ENCODE measurements at regions not wholly inside any gene's neighbourhood (a gene's known extent, or its start where the extent isn't known, plus 50 kb on each side); places are given as distances from the start of the nearest gene placed in this dataset.

DNA sequence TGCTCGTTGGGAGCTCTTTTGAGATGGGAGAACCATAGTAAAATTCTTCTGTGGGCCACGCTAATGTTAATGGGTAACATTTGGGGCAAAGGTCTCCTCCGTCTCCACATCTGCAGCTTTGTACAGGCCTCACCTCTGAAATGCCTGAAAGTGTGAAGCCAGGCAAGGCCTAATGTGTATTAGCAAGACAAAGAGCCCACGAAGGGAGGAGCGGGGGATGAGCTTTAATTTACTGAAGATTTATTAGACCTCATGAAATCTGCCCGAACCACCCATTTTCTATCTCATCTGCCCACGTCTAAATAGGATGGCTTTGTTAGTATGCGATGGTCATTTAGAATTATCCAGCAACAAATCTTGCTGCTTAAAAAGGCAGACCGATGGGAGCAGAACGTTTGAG, 408.9 kb downstream of the PMP22 start:
- no peak overlapping the region for H3K27ac ChIP-seq (ENCODE audit: low read depth, low read length)
- no peak overlapping the region for H3K4me3 ChIP-seq (ENCODE audit: insufficient read depth, low read length)
- H3K4me1 ChIP-seq (ENCODE audit: insufficient read depth, low read length): peaks cover 3% of the 10 kb centered on the region
- no peaks in the 10 kb centered on the region for H3K36me3 ChIP-seq (ENCODE audit: insufficient read depth, low read length)
- H3K4me2 ChIP-seq (ENCODE audit: insufficient read depth, low read length): no peak overlapping the region
- no peaks in the 10 kb centered on the region for H3K9me3 ChIP-seq (ENCODE audit: low read depth, low read length)
- H2AFZ ChIP-seq (ENCODE audit: low read length): no peak overlapping the region
- no peaks in the 10 kb centered on the region for H4K20me1 ChIP-seq (ENCODE audit: insufficient read depth, low read length)
- H3K27me3 ChIP-seq (ENCODE audit: insufficient read depth, low read length): no peaks in the 10 kb centered on the region
- TF ChIP-seq, protein P1, sequence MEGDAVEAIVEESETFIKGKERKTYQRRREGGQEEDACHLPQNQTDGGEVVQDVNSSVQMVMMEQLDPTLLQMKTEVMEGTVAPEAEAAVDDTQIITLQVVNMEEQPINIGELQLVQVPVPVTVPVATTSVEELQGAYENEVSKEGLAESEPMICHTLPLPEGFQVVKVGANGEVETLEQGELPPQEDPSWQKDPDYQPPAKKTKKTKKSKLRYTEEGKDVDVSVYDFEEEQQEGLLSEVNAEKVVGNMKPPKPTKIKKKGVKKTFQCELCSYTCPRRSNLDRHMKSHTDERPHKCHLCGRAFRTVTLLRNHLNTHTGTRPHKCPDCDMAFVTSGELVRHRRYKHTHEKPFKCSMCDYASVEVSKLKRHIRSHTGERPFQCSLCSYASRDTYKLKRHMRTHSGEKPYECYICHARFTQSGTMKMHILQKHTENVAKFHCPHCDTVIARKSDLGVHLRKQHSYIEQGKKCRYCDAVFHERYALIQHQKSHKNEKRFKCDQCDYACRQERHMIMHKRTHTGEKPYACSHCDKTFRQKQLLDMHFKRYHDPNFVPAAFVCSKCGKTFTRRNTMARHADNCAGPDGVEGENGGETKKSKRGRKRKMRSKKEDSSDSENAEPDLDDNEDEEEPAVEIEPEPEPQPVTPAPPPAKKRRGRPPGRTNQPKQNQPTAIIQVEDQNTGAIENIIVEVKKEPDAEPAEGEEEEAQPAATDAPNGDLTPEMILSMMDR (IDR thresholded peaks at IDR 0.05; ENCODE audit: extremely low read depth, low read depth, low read length): no peak
- no peak for DNase-seq (ENCODE audit: insufficient read length, low spot score, missing footprints)
- no peaks in the 10 kb centered on the region for H3K79me2 ChIP-seq (ENCODE audit: insufficient read depth, low read length)

DNA sequence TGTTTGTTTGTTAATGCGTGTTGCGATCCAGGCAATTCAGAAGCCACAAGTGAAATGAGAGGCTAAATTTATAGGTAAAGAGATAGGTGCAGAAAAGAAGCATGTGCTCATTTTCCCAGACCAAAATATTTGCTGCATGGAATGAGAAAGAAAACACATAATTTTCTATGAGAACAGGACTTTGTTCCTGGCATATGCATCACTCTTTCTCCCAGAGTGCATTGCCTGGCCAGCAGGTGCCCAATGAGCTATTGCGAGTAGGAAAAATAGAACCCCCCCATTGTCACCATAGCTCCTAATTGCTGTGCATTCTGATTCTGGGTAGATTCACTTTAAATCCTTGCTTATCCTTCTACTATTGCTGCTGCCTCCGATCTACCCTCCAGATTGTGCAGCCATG, 410.4 kb downstream of the PMP22 start:
- no peak for DNase-seq (ENCODE audit: insufficient read length, low spot score, missing footprints)
- Histone ChIP-seq H4K20me1 (ENCODE audit: insufficient read depth, low read length) (no peaks in the 10 kb centered on the region), H3K9me3 (ENCODE audit: low read depth, low read length) (no peaks in the 10 kb centered on the region), H3K27me3 (ENCODE audit: insufficient read depth, low read length) (no peaks in the 10 kb centered on the region), H3K4me3 (ENCODE audit: insufficient read depth, low read length) (no peak overlapping the region), H3K27ac (ENCODE audit: low read depth, low read length) (no peak overlapping the region), H3K79me2 (ENCODE audit: insufficient read depth, low read length) (no peaks in the 10 kb centered on the region), H3K4me1 (ENCODE audit: insufficient read depth, low read length) (no peaks in the 10 kb centered on the region), H3K4me2 (ENCODE audit: insufficient read depth, low read length) (no peak overlapping the region), H2AFZ (ENCODE audit: low read length) (no peak overlapping the region), H3K36me3 (ENCODE audit: insufficient read depth, low read length) (no peaks in the 10 kb centered on the region)
- TF ChIP-seq, protein P1 (IDR thresholded peaks at IDR 0.05; ENCODE audit: extremely low read depth, low read depth, low read length): no peak

DNA sequence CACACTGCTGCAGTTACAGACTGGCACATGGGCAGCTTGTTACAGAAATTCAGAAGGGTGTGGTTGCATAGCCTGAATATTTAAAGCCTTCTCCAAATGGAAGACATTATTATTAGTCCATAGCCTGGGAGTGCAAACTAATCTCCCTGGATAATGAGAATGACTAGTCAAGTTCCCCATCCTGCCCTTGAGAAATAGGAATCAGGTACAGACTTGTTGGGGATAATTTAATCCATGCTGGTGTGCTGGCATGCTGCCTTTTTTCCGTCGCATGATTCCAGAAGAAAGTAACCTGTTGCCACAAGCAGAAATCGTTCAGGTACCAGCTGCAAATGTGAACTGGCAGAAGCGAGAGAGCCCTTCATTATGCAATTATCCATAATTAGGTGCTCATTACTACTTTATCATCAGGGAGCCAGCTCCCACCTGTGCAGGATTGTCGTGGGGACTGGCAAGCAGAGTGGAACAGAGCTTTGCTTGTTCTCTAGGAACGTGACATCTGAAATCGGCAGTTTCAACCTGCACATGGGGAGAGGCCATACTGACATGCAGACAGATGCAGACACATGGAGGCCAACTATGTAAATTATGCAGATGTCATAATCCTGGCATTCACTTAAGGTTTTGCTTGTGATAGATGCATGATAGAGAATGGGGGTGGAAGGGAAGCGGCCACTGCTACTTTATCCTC, 419.4 kb downstream of the PMP22 start:
- H3K27me3 ChIP-seq (ENCODE audit: insufficient read depth, low read length): no peaks in the 10 kb centered on the region
- H3K27ac ChIP-seq (ENCODE audit: low read depth, low read length): no peak overlapping the region
- DNase-seq (ENCODE audit: insufficient read length, low spot score, missing footprints): peak; percentile 50

DNA sequence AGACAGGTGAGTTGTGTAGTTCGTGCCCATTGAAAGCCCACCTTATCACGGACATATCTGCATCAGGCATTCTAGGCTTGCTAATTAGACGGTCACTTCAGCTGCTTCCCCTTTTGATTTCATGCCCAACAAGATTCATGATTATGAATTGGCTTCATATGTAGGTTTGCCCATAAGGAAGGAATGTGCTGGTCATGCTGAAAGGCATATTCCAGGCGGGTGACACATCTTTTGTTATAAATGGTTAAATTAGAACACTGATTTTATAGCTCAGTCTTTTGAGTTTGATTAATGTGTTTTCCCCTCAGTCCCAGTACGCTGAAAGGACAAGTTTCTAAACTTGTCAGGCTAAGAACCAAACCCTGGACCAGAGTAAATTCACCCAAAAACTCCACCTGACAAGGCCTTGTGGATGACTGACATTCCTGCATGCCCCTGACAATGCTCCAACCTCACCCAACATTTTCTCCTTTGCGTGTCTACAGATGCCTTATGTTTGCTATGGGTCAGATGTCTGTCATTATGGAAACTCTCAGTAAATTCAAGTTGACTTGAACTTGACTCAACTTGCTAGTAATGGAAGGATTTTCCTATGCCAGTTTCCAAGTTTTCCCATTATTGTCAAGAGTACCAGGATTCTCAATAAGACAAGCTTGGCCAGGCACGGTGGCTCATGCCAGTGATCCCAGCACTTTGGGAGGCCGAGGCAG, 421.9 kb downstream of the PMP22 start:
- H3K4me3 ChIP-seq (ENCODE audit: insufficient read depth, low read length): no peak overlapping the region
- H3K4me2 ChIP-seq (ENCODE audit: insufficient read depth, low read length): no peak overlapping the region
- H3K27ac ChIP-seq (ENCODE audit: low read depth, low read length): no peak overlapping the region
- H4K20me1 ChIP-seq (ENCODE audit: insufficient read depth, low read length): no peaks in the 10 kb centered on the region
- TF ChIP-seq, protein P1 (IDR thresholded peaks at IDR 0.05; ENCODE audit: extremely low read depth, low read depth, low read length): no peak
- H3K79me2 ChIP-seq (ENCODE audit: insufficient read depth, low read length): no peaks in the 10 kb centered on the region
- H3K9me3 ChIP-seq (ENCODE audit: low read depth, low read length): no peaks in the 10 kb centered on the region
- no peak overlapping the region for H2AFZ ChIP-seq (ENCODE audit: low read length)
- no peaks in the 10 kb centered on the region for H3K36me3 ChIP-seq (ENCODE audit: insufficient read depth, low read length)
- H3K27me3 ChIP-seq (ENCODE audit: insufficient read depth, low read length): no peaks in the 10 kb centered on the region
- peak; percentile 29 for DNase-seq (ENCODE audit: insufficient read length, low spot score, missing footprints)
- peaks cover 29% of the 10 kb centered on the region for H3K4me1 ChIP-seq (ENCODE audit: insufficient read depth, low read length)

More for the DNA sequence above, 419.4 kb downstream of the PMP22 start:
- no peaks in the 10 kb centered on the region for H4K20me1 ChIP-seq (ENCODE audit: insufficient read depth, low read length)
- H2AFZ ChIP-seq (ENCODE audit: low read length): peak overlapping the region; percentile 5
- TF ChIP-seq, protein P1 (IDR thresholded peaks at IDR 0.05; ENCODE audit: extremely low read depth, low read depth, low read length): no peak
- no peaks in the 10 kb centered on the region for H3K79me2 ChIP-seq (ENCODE audit: insufficient read depth, low read length)
- peaks cover 20% of the 10 kb centered on the region for H3K4me1 ChIP-seq (ENCODE audit: insufficient read depth, low read length)
- no peak overlapping the region for H3K4me3 ChIP-seq (ENCODE audit: insufficient read depth, low read length)
- H3K36me3 ChIP-seq (ENCODE audit: insufficient read depth, low read length): no peaks in the 10 kb centered on the region
- no peaks in the 10 kb centered on the region for H3K9me3 ChIP-seq (ENCODE audit: low read depth, low read length)
- H3K4me2 ChIP-seq (ENCODE audit: insufficient read depth, low read length): peak overlapping the region; percentile 20
